SK-N-MC (cell line): ENCODE measurements at regions not wholly inside any gene's neighbourhood (a gene's known extent, or its start where the extent isn't known, plus 50 kb on each side); places are given as distances from the start of the nearest gene placed in this dataset.

Source experiments
- DNase-seq: peaks from one replicate; pipeline ENCODE4 v3.0.0-alpha.2; 2011; ENCODE audit warnings: low read depth, low spot score
- H3K27ac ChIP-seq: fragments of 200-600 bp; sonication (generic); 2 replicates; pipeline ENCODE4 v1.5.1; 2016; ENCODE audit warnings: mixed run types
- H3K36me3 ChIP-seq: fragments of 200-600 bp; sonication (generic); 2 replicates; pipeline ENCODE4 v1.6.1; 2017; ENCODE audit warnings: antibody characterized with exemption, low read length, mixed read lengths; ENCODE audit not compliant: insufficient read depth
- H3K4me3 ChIP-seq: fragments of 200-600 bp; sonication (generic); 2 replicates; pipeline ENCODE4 v1.5.1; 2016
- H3K9ac ChIP-seq: fragments of 200-600 bp; sonication (generic); 2 replicates; pipeline ENCODE4 v1.8.0; 2017; ENCODE audit warnings: mixed run types, mixed read lengths; ENCODE audit not compliant: insufficient read length
- H3K9me3 ChIP-seq: fragments of 200-600 bp; sonication (generic); 2 replicates; pipeline ENCODE4 v1.6.1; 2017; ENCODE audit warnings: low read depth, mild to moderate bottlenecking, antibody characterized with exemption, low read length, moderate library complexity, mixed read lengths
- EZH2 ChIP-seq: fragments of 200-600 bp; sonication (generic); IDR thresholded peaks from one replicate; pipeline ENCODE4 v1.6.1; 2017; ENCODE audit warnings: antibody characterized with exemption
- FOXP2 ChIP-seq: optimal IDR thresholded peaks from 2 replicates; pipeline ENCODE3; 2011; ENCODE audit warnings: mild to moderate bottlenecking, moderate library complexity; ENCODE audit not compliant: insufficient read depth; ENCODE audit errors: extremely low read length, control extremely low read depth
- POLR2AphosphoS5 ChIP-seq: IDR thresholded peaks from 2 replicates; pipeline ENCODE4 v1.6.1; 2012; ENCODE audit warnings: mild to moderate bottlenecking, low read depth, low read length, borderline replicate concordance

DNA sequence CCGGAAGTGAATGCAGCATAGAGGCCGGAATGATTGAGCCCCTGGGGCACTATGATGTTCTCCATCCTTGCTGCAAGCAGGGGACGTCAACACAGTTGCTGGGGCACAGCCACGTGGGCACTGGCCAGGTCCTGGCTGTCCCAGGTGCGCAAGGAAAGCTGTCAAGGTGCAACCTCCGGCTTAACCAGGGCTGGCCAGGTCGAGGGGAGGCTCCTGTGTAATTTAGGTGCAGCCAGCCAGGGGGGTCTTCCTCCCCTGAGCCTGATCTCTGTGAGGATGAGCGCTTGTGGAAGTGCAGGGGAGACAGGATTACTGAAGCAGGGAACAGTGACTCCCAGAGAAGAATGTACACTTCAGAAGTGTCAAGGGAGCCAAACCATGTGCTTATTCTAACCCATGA is 852.8 kb upstream of the TMEM132C start:
- H3K36me3 ChIP-seq = no peaks in the 10 kb centered on the region
- no peak overlapping the region for H3K4me3 ChIP-seq
- no peak overlapping the region for H3K27ac ChIP-seq
- no peak overlapping the region for H3K9ac ChIP-seq
- no peaks in the 10 kb centered on the region for H3K9me3 ChIP-seq
- DNase-seq = no peak
- TF ChIP-seq EZH2 (no peak), FOXP2 (no peak), POLR2AphosphoS5 (no peak)

GRCh38 chr12:127414636-127415035 is 852.3 kb upstream of the TMEM132C start:
- no peak overlapping the region for H3K9ac ChIP-seq
- no peak overlapping the region for H3K4me3 ChIP-seq
- H3K36me3 ChIP-seq = no peaks in the 10 kb centered on the region
- no peak overlapping the region for H3K27ac ChIP-seq
- TF ChIP-seq POLR2AphosphoS5 (no peak), EZH2 (no peak), FOXP2 (no peak)
- no peaks in the 10 kb centered on the region for H3K9me3 ChIP-seq
- no peak for DNase-seq

DNA sequence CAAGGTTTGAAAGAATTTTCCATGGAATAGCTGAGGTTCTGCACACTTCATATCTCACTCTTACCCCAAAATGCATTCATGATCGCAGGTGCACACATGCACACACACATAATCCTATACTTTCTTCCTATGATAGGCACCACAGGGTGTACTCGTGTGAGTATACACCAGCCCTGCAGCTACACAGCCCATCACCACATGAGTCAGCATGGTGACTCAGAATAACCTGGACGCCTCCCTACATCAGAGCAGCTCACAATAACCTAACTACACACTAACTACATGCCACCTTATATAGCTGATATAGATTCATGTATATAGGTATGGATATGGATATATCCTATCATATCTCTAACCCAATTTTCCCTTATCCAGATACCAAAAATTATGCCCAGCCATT is 850.2 kb upstream of the TMEM132C start:
- no peak overlapping the region for H3K9ac ChIP-seq
- H3K36me3 ChIP-seq = no peaks in the 10 kb centered on the region
- no peak for TF ChIP-seq FOXP2
- no peak for TF ChIP-seq EZH2
- no peak for TF ChIP-seq POLR2AphosphoS5
- H3K4me3 ChIP-seq = no peak overlapping the region
- no peaks in the 10 kb centered on the region for H3K9me3 ChIP-seq
- no peak for DNase-seq
- H3K27ac ChIP-seq = no peak overlapping the region

DNA sequence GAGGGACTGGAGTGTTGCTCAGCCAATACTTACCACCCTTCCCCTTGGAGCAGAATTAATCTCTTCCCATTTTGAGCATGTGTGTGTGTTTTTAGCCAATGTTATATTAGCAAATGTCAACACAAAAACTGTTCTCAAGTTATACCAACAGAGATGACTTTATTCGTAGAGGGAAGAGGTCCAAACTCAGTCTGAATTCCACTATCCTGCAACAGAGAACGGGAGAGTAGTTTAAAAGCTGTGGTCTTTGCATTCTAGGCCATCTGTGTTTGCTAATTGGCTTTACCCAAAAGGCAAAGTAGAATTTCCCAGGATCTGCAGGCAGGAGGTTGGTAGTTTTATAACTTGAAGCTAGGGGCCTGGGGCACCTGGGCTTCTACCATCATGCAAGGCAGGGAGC is 847.9 kb upstream of the TMEM132C start:
- TF ChIP-seq FOXP2 = no peak
- TF ChIP-seq EZH2 = no peak
- no peak for TF ChIP-seq POLR2AphosphoS5
- no peaks in the 10 kb centered on the region for H3K9me3 ChIP-seq
- DNase-seq = no peak

DNA sequence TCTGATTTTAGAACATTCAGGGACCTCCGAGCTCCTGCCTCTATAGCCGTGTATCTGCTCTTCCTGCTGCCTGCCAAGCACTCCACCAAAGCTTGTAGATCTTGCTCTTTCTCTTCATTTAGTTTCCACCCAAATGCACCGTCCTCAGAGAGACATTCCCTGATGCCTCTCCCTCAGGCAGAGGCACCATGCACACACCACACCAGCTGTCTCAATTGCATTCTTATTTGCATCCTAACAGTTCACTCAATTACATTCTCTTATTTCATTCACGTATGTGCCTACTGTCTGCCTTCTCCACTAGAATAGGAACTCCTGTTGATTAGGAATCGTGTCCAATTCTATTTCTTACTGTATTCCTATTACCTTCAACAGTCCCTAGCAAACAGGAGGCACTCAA is 845.4 kb upstream of the TMEM132C start:
- Histone ChIP-seq H3K36me3 (no peaks in the 10 kb centered on the region), H3K4me3 (no peak overlapping the region), H3K9me3 (no peaks in the 10 kb centered on the region), H3K27ac (no peak overlapping the region), H3K9ac (no peak overlapping the region)
- TF ChIP-seq POLR2AphosphoS5 = no peak
- no peak for TF ChIP-seq FOXP2
- TF ChIP-seq EZH2 = no peak
- no peak for DNase-seq

More for the DNA sequence above, 847.9 kb upstream of the TMEM132C start:
- H3K9ac ChIP-seq = no peak overlapping the region
- no peak overlapping the region for H3K27ac ChIP-seq
- no peaks in the 10 kb centered on the region for H3K36me3 ChIP-seq
- H3K4me3 ChIP-seq = no peak overlapping the region

GRCh38 chr12:127422935-127423566 is 843.9 kb upstream of the TMEM132C start:
- TF ChIP-seq FOXP2 (no peak), POLR2AphosphoS5 (no peak), EZH2 (no peak)
- DNase-seq = no peak
- no peak overlapping the region for H3K4me3 ChIP-seq
- H3K9ac ChIP-seq = no peak overlapping the region
- H3K27ac ChIP-seq = no peak overlapping the region
- no peaks in the 10 kb centered on the region for H3K36me3 ChIP-seq
- no peaks in the 10 kb centered on the region for H3K9me3 ChIP-seq

DNA sequence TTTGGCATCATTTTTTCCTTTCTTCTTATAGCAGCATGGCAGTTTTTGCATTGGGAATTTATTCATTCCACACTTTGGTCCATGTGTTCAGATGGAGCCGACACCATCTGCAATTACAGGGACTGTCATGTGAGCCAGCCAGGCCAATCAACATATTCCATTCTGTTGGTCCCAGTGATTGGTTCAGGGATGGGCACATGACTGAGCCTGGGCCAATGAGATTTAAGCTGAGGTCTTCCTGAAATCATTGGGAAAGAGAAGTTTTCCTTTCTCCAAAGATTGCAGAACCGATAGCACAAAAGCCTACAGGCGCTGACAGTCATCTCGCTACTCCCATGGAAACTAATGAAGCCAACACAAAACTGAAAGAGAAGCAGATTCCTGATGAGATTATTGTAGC is 841.5 kb upstream of the TMEM132C start:
- no peak for TF ChIP-seq POLR2AphosphoS5
- no peak for TF ChIP-seq FOXP2
- Histone ChIP-seq H3K36me3 (no peaks in the 10 kb centered on the region), H3K4me3 (no peak overlapping the region), H3K27ac (no peak overlapping the region), H3K9ac (no peak overlapping the region), H3K9me3 (no peaks in the 10 kb centered on the region)
- DNase-seq = no peak

DNA sequence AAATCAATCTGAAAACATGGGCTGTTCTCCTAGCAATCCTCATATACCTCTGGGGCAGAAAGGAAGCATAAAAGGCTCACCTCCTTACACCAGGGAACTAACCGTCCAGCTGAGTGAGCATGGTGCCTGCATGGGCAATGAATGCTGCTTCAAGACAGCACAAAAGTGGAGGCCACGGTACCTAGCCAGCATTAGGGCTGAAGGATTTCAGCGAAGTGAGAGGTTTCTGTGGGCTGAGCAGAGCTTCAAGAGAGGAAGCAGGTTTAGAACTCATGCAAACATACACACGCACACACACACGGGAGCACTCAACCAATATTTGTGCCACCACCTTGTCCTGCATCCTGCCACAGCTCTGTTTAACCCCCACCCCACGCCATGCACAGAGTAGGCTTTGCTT is 838.5 kb upstream of the TMEM132C start:
- Histone ChIP-seq H3K9me3 (no peaks in the 10 kb centered on the region), H3K9ac (no peak overlapping the region), H3K27ac (no peak overlapping the region), H3K36me3 (no peaks in the 10 kb centered on the region), H3K4me3 (no peak overlapping the region)
- DNase-seq = no peak
- TF ChIP-seq EZH2 = no peak
- no peak for TF ChIP-seq FOXP2
- no peak for TF ChIP-seq POLR2AphosphoS5
